ENCODE measurements at regions not wholly inside any gene's neighbourhood (a gene's known extent, or its start where the extent isn't known, plus 50 kb on each side); places are given as distances from the start of the nearest gene placed in this dataset.

DNA sequence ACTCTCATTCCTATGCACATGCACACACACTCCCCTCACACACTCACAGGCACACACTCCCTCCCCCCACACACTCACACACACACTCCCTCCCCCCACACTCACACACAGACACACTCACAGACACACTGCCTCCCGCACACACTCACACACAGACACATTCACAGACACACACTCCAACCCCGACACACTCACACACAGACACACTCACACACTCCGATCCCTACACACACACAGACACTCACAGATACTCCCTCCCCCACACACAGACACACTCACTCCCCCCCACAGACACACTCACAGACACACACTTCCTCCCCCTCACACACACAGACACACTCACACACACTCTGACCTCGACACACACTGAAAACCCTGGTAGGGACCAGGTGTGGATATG, 176.2 kb downstream of the TFAP2C start:
- TF ChIP-seq POLR2A (IDR thresholded peaks at IDR 0.05; ENCODE audit: borderline replicate concordance, extremely low read depth, insufficient read depth, insufficient read length) (no peak), POLR2AphosphoS5 (IDR thresholded peaks at IDR 0.05; ENCODE audit: low read depth, low read length) (no peak), EZH2 (IDR thresholded peaks at IDR 0.05) (no peak), CBX3 (IDR thresholded peaks at IDR 0.05; ENCODE audit: low read depth) (no peak), EZH2phosphoT487 (IDR thresholded peaks at IDR 0.05; ENCODE audit: borderline replicate concordance) (no peak), TCF7L2 (IDR thresholded peaks at IDR 0.05; ENCODE audit: borderline replicate concordance, extremely low read depth, insufficient read depth, insufficient read length) (no peak), EGR1 (IDR thresholded peaks at IDR 0.05; ENCODE audit: low read depth) (no peak), RAD21 (IDR thresholded peaks at IDR 0.05; ENCODE audit: low read depth) (no peak)
- TF ChIP-seq, protein P1, sequence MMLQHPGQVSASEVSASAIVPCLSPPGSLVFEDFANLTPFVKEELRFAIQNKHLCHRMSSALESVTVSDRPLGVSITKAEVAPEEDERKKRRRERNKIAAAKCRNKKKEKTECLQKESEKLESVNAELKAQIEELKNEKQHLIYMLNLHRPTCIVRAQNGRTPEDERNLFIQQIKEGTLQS (IDR thresholded peaks at IDR 0.05) = no peak
- TF ChIP-seq, protein P2, sequence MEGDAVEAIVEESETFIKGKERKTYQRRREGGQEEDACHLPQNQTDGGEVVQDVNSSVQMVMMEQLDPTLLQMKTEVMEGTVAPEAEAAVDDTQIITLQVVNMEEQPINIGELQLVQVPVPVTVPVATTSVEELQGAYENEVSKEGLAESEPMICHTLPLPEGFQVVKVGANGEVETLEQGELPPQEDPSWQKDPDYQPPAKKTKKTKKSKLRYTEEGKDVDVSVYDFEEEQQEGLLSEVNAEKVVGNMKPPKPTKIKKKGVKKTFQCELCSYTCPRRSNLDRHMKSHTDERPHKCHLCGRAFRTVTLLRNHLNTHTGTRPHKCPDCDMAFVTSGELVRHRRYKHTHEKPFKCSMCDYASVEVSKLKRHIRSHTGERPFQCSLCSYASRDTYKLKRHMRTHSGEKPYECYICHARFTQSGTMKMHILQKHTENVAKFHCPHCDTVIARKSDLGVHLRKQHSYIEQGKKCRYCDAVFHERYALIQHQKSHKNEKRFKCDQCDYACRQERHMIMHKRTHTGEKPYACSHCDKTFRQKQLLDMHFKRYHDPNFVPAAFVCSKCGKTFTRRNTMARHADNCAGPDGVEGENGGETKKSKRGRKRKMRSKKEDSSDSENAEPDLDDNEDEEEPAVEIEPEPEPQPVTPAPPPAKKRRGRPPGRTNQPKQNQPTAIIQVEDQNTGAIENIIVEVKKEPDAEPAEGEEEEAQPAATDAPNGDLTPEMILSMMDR (IDR thresholded peaks at IDR 0.05 in 2 of 3, conservative IDR thresholded peaks at IDR 0.05 in 1 of 3; ENCODE audit: borderline replicate concordance in 1 of 3, insufficient read depth in 1 of 3, low read depth in 2 of 3, low read length in 2 of 3) = no peak
- TF ChIP-seq, protein P3, sequence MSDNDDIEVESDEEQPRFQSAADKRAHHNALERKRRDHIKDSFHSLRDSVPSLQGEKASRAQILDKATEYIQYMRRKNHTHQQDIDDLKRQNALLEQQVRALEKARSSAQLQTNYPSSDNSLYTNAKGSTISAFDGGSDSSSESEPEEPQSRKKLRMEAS (IDR thresholded peaks at IDR 0.05) = no peak
- TF ChIP-seq, protein P4, sequence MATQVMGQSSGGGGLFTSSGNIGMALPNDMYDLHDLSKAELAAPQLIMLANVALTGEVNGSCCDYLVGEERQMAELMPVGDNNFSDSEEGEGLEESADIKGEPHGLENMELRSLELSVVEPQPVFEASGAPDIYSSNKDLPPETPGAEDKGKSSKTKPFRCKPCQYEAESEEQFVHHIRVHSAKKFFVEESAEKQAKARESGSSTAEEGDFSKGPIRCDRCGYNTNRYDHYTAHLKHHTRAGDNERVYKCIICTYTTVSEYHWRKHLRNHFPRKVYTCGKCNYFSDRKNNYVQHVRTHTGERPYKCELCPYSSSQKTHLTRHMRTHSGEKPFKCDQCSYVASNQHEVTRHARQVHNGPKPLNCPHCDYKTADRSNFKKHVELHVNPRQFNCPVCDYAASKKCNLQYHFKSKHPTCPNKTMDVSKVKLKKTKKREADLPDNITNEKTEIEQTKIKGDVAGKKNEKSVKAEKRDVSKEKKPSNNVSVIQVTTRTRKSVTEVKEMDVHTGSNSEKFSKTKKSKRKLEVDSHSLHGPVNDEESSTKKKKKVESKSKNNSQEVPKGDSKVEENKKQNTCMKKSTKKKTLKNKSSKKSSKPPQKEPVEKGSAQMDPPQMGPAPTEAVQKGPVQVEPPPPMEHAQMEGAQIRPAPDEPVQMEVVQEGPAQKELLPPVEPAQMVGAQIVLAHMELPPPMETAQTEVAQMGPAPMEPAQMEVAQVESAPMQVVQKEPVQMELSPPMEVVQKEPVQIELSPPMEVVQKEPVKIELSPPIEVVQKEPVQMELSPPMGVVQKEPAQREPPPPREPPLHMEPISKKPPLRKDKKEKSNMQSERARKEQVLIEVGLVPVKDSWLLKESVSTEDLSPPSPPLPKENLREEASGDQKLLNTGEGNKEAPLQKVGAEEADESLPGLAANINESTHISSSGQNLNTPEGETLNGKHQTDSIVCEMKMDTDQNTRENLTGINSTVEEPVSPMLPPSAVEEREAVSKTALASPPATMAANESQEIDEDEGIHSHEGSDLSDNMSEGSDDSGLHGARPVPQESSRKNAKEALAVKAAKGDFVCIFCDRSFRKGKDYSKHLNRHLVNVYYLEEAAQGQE (IDR thresholded peaks at IDR 0.05; ENCODE audit: low read depth) = no peak
